K562 (cell line): ENCODE measurements at regions not wholly inside any gene's neighbourhood (a gene's known extent, or its start where the extent isn't known, plus 50 kb on each side); places are given as distances from the start of the nearest gene placed in this dataset.

ENCODE experiments used
- BHLHE40 ChIP-seq: IDR thresholded peaks from 2 replicates; pipeline ENCODE4 v1.6.1; 2011; ENCODE audit warnings: low read length, improper control_type of control experiment
- CTCF ChIP-seq, 3 experiments: IDR thresholded peaks in 2 of 3; conservative IDR thresholded peaks in 1 of 3; 2 replicates each; pipeline ENCODE4 v1.5.1; 2011 to 2012; ENCODE audit warnings: low read length in 3 of 3, mild to moderate bottlenecking in 3 of 3, control low read depth in 2 of 3, improper control_type of control experiment in 1 of 3, inconsistent platforms in 1 of 3, low read depth in 1 of 3, mixed read lengths in 1 of 3, moderate library complexity in 1 of 3; ENCODE audit not compliant: insufficient read depth in 2 of 3
- EHMT2 ChIP-seq: fragments of 450-650 bp; IDR thresholded peaks from 2 replicates; pipeline ENCODE4 v1.6.1; 2018; ENCODE audit warnings: antibody characterized with exemption
- FOS ChIP-seq: IDR thresholded peaks from 3 replicates; pipeline ENCODE4 v1.6.1; 2011; ENCODE audit not compliant: insufficient read length; ENCODE audit errors: extremely low read depth
- HOXB6 ChIP-seq: fragments of 250-450 bp; sonication (Bioruptor Pico); IDR thresholded peaks from 2 replicates; pipeline ENCODE4 v1.5.1; 2022; ENCODE audit warnings: mild to moderate bottlenecking, borderline replicate concordance
- JUN ChIP-seq, 2 experiments: sonication (generic) in 1 of 2; formaldehyde crosslinking in 1 of 2; IDR thresholded peaks; 2 replicates each; pipeline versions ENCODE4 v1.6.1 to v1.8.0; 2012 to 2022; ENCODE audit warnings: borderline replicate concordance in 2 of 2, mild to moderate bottlenecking in 2 of 2, improper control_type of control experiment in 1 of 2, low read depth in 1 of 2, low read length in 1 of 2, missing genetic modification reagents in 1 of 2
- JUND ChIP-seq, 2 experiments: IDR thresholded peaks; 2 replicates in 1 of 2; 3 replicates in 1 of 2; pipeline ENCODE4 v1.6.1; 2011; ENCODE audit warnings: borderline replicate concordance in 2 of 2, low read depth in 2 of 2, low read length in 2 of 2, improper control_type of control experiment in 1 of 2, missing biosample characterization in 1 of 2, missing genetic modification characterization in 1 of 2, missing genetic modification reagents in 1 of 2
- LARP7 ChIP-seq: fragments of 450-650 bp; IDR thresholded peaks from 2 replicates; pipeline ENCODE4 v1.6.1; 2016
- NR3C1 ChIP-seq: sonication (generic); formaldehyde crosslinking; IDR thresholded peaks from 2 replicates; pipeline ENCODE4 v1.8.1; 2022; ENCODE audit warnings: missing genetic modification reagents
- RFX1 ChIP-seq: fragments of 450-650 bp; IDR thresholded peaks from 2 replicates; pipeline ENCODE4 v1.6.1; 2016; ENCODE audit warnings: mild to moderate bottlenecking, moderate library complexity
- ZNF175 ChIP-seq: fragments of 200-800 bp; sonication (Bioruptor generic); IDR thresholded peaks from 2 replicates; pipeline ENCODE4 v1.6.1; 2016; ENCODE audit warnings: low read depth, mild to moderate bottlenecking, missing genetic modification characterization, missing compliant biosample characterization
- ZNF23 ChIP-seq: fragments of 250-450 bp; sonication (Bioruptor Pico); IDR thresholded peaks from 2 replicates; pipeline ENCODE4 v1.4.0; 2020; ENCODE audit warnings: mild to moderate bottlenecking
- ZNF407 ChIP-seq: fragments of 450-650 bp; IDR thresholded peaks from 2 replicates; pipeline ENCODE4 v1.6.1; 2016; ENCODE audit warnings: low read depth

GRCh38 chr7:52479990-52480389 lies 555.4 kb upstream of the POM121L12 start:
- TF ChIP-seq BHLHE40, result no peak
- TF ChIP-seq ZNF23, result no peak
- TF ChIP-seq JUND (IDR thresholded peaks at IDR 0.05; ENCODE audit: borderline replicate concordance, low read depth, low read length), result no peak
- no peak for TF ChIP-seq JUND (tag; IDR thresholded peaks at IDR 0.05; ENCODE audit: borderline replicate concordance, low read depth, low read length)
- no peak for TF ChIP-seq FOS
- no peak for TF ChIP-seq CTCF (IDR thresholded peaks at IDR 0.05 in 2 of 3, conservative IDR thresholded peaks at IDR 0.05 in 1 of 3; ENCODE audit: insufficient read depth in 2 of 3, low read depth in 1 of 3, low read length in 3 of 3)
- TF ChIP-seq JUN (IDR thresholded peaks at IDR 0.05; ENCODE audit: borderline replicate concordance, low read depth, low read length), result no peak
- TF ChIP-seq JUN (CRISPR knock-in tag; IDR thresholded peaks at IDR 0.05; ENCODE audit: borderline replicate concordance), result no peak
- TF ChIP-seq ZNF407, result no peak
- TF ChIP-seq LARP7, result no peak
- TF ChIP-seq NR3C1 (CRISPR knock-in tag), result no peak
- no peak for TF ChIP-seq RFX1
- no peak for TF ChIP-seq HOXB6 (CRISPR knock-in tag)
- TF ChIP-seq EHMT2, result no peak
- no peak for TF ChIP-seq ZNF175 (CRISPR knock-in tag)
